Duodenal mucosa (tissue), 2 donors: ENCODE measurements at regions not wholly inside any gene's neighbourhood (a gene's known extent, or its start where the extent isn't known, plus 50 kb on each side); places are given as distances from the start of the nearest gene placed in this dataset.

Source experiments
- H3K27ac ChIP-seq: one replicate; pipeline ENCODE4 v1.7.0; 2013; ENCODE audit warnings: low read depth, low read length
- H3K27me3 ChIP-seq, 2 donors: one replicate each; pipeline ENCODE4 v1.7.0; 2013; ENCODE audit warnings: low read length in 2 of 2, control low read depth in 1 of 2; ENCODE audit not compliant: insufficient read depth in 2 of 2, control insufficient read depth in 1 of 2
- H3K36me3 ChIP-seq, 2 donors: one replicate each; pipeline ENCODE4 v1.7.0; 2013; ENCODE audit warnings: low read length in 2 of 2, control low read depth in 1 of 2; ENCODE audit not compliant: insufficient read depth in 2 of 2, control insufficient read depth in 1 of 2
- H3K4me1 ChIP-seq, 2 donors: one replicate each; pipeline ENCODE4 v1.7.0; 2013; ENCODE audit warnings: low read length in 2 of 2, control low read depth in 1 of 2; ENCODE audit not compliant: insufficient read depth in 2 of 2, control insufficient read depth in 1 of 2
- H3K4me3 ChIP-seq, 2 donors: one replicate each; pipeline ENCODE4 v1.7.0; 2013; ENCODE audit warnings: low read length in 2 of 2, low read depth in 1 of 2
- H3K9ac ChIP-seq, 2 donors: one replicate each; pipeline ENCODE4 v1.7.0; 2013; ENCODE audit warnings: low read length in 2 of 2, low read depth in 1 of 2
- H3K9me3 ChIP-seq, 2 donors: one replicate each; pipeline ENCODE4 v1.7.0; 2013; ENCODE audit warnings: low read length in 2 of 2, control low read depth in 1 of 2; ENCODE audit not compliant: control insufficient read depth in 1 of 2

- Histone ChIP-seq H3K27ac (no peak overlapping the region), H3K4me3 (no peak overlapping the region), H3K9me3 (no peaks in the 10 kb centered on the region), H3K9ac (no peak overlapping the region), H3K27me3 (no peaks in the 10 kb centered on the region), H3K36me3 (no peaks in the 10 kb centered on the region), H3K4me1 (no peaks in the 10 kb centered on the region)
Measured at GRCh38 chr3:73908218-73908617, 283.5 kb upstream of the PDZRN3 start.

- H3K36me3 ChIP-seq = no peaks in the 10 kb centered on the region
- H3K4me3 ChIP-seq = no peak overlapping the region
- no peak overlapping the region for H3K9ac ChIP-seq
- no peaks in the 10 kb centered on the region for H3K4me1 ChIP-seq
- no peaks in the 10 kb centered on the region for H3K9me3 ChIP-seq
- no peaks in the 10 kb centered on the region for H3K27me3 ChIP-seq
- H3K27ac ChIP-seq = no peak overlapping the region
Measured at GRCh38 chr3:73901686-73902085, 276.9 kb upstream of the PDZRN3 start.

GRCh38 chr3:73894474-73895213 is 269.9 kb upstream of the PDZRN3 start:
- H3K9ac ChIP-seq = no peak overlapping the region
- H3K4me3 ChIP-seq = no peak overlapping the region
- no peaks in the 10 kb centered on the region for H3K4me1 ChIP-seq
- no peaks in the 10 kb centered on the region for H3K36me3 ChIP-seq
- H3K9me3 ChIP-seq = no peaks in the 10 kb centered on the region
- no peaks in the 10 kb centered on the region for H3K27me3 ChIP-seq
- no peak overlapping the region for H3K27ac ChIP-seq

GRCh38 chr3:73893089-73893488 is 268.3 kb upstream of the PDZRN3 start:
- Histone ChIP-seq H3K36me3 (no peaks in the 10 kb centered on the region), H3K9me3 (no peaks in the 10 kb centered on the region), H3K27ac (no peak overlapping the region), H3K4me3 (no peak overlapping the region), H3K27me3 (no peaks in the 10 kb centered on the region), H3K4me1 (no peaks in the 10 kb centered on the region), H3K9ac (no peak overlapping the region)

GRCh38 chr3:73885862-73886261 is 261.1 kb upstream of the PDZRN3 start:
- no peak overlapping the region for H3K4me3 ChIP-seq
- no peaks in the 10 kb centered on the region for H3K9me3 ChIP-seq

GRCh38 chr3:73884361-73884760 is 259.6 kb upstream of the PDZRN3 start:
- Histone ChIP-seq H3K4me1 (no peaks in the 10 kb centered on the region), H3K27me3 (no peaks in the 10 kb centered on the region), H3K36me3 (no peaks in the 10 kb centered on the region), H3K4me3 (no peak overlapping the region), H3K27ac (no peak overlapping the region), H3K9me3 (no peaks in the 10 kb centered on the region), H3K9ac (no peak overlapping the region)

More at GRCh38 chr3:73885862-73886261, 261.1 kb upstream of the PDZRN3 start:
- Histone ChIP-seq H3K27ac (no peak overlapping the region), H3K9ac (no peak overlapping the region), H3K27me3 (no peaks in the 10 kb centered on the region), H3K4me1 (no peaks in the 10 kb centered on the region), H3K36me3 (no peaks in the 10 kb centered on the region)

GRCh38 chr3:73883497-73883896 is 258.8 kb upstream of the PDZRN3 start:
- Histone ChIP-seq H3K4me1 (no peaks in the 10 kb centered on the region), H3K9me3 (no peaks in the 10 kb centered on the region), H3K27ac (no peak overlapping the region), H3K9ac (no peak overlapping the region), H3K36me3 (no peaks in the 10 kb centered on the region), H3K4me3 (no peak overlapping the region), H3K27me3 (no peaks in the 10 kb centered on the region)

- Histone ChIP-seq H3K9me3 (no peaks in the 10 kb centered on the region), H3K4me1 (no peaks in the 10 kb centered on the region), H3K4me3 (no peak overlapping the region), H3K36me3 (no peaks in the 10 kb centered on the region), H3K27ac (no peak overlapping the region), H3K27me3 (no peaks in the 10 kb centered on the region), H3K9ac (no peak overlapping the region)
Measured at GRCh38 chr3:73874606-73875369, 250.0 kb upstream of the PDZRN3 start.

- no peak overlapping the region for H3K9ac ChIP-seq
- no peaks in the 10 kb centered on the region for H3K27me3 ChIP-seq
- H3K36me3 ChIP-seq = no peaks in the 10 kb centered on the region
- no peaks in the 10 kb centered on the region for H3K4me1 ChIP-seq
- H3K27ac ChIP-seq = no peak overlapping the region
- H3K4me3 ChIP-seq = no peak overlapping the region
- H3K9me3 ChIP-seq = no peaks in the 10 kb centered on the region
Measured at GRCh38 chr3:73874161-73874560, 249.4 kb upstream of the PDZRN3 start.

- H3K27ac ChIP-seq = no peak overlapping the region
- no peaks in the 10 kb centered on the region for H3K9me3 ChIP-seq
- H3K4me1 ChIP-seq = no peaks in the 10 kb centered on the region
- no peak overlapping the region for H3K4me3 ChIP-seq
- H3K9ac ChIP-seq = no peak overlapping the region
- no peaks in the 10 kb centered on the region for H3K27me3 ChIP-seq
- H3K36me3 ChIP-seq = no peaks in the 10 kb centered on the region
Measured at GRCh38 chr3:73868688-73869315, 244.1 kb upstream of the PDZRN3 start.
